Lung (tissue), 11 donors: ENCODE measurements at regions not wholly inside any gene's neighbourhood (a gene's known extent, or its start where the extent isn't known, plus 50 kb on each side); places are given as distances from the start of the nearest gene placed in this dataset.
"Not testable (repeated sequence)": the region's sequence is repeated elsewhere in the genome, so short reads cannot be mapped to it uniquely, and the experiment has no call there.

Source experiments
- ATAC-seq: fragments of 200-7000 bp; cut with Tn5 transposase; one replicate; pipeline ENCODE4 v1.9.1; 2020; ENCODE audit warnings: moderate number of reproducible peaks; ENCODE audit not compliant: insufficient read depth, low FRiP score
- DNase-seq, 3 donors: peaks; one replicate each; pipeline ENCODE4 v3.0.0-alpha.2; 2013 to 2017
- H3K27ac ChIP-seq, 2 donors: one replicate each; pipeline ENCODE4 v1.5.1; 2013; ENCODE audit warnings: mild to moderate bottlenecking in 2 of 2, moderate library complexity in 2 of 2, control low read depth in 1 of 2, inconsistent platforms in 1 of 2, low read depth in 1 of 2, low read length in 1 of 2
- H3K27me3 ChIP-seq, 3 donors: one replicate each; pipeline ENCODE4 v1.5.1; 2013; ENCODE audit warnings: low read length in 2 of 3; ENCODE audit not compliant: control insufficient read depth in 3 of 3, insufficient read depth in 3 of 3
- H3K36me3 ChIP-seq, 4 donors: one replicate each; pipeline ENCODE4 v1.5.1; 2013; ENCODE audit warnings: low read length in 4 of 4, mild to moderate bottlenecking in 1 of 4, moderate library complexity in 1 of 4; ENCODE audit not compliant: control insufficient read depth in 4 of 4, insufficient read depth in 4 of 4
- H3K4me1 ChIP-seq, 5 donors: one replicate each; pipeline ENCODE4 v1.5.1; 2013; ENCODE audit warnings: low read length in 5 of 5, mild to moderate bottlenecking in 2 of 5, moderate library complexity in 1 of 5; ENCODE audit not compliant: control insufficient read depth in 5 of 5, insufficient read depth in 5 of 5
- H3K4me3 ChIP-seq: one replicate; pipeline ENCODE4 v1.5.1; 2013; ENCODE audit warnings: mild to moderate bottlenecking, control low read depth, moderate library complexity
- H3K9ac ChIP-seq, 2 donors: one replicate each; pipeline ENCODE4 v1.5.1; 2013; ENCODE audit warnings: low read length in 2 of 2, control low read depth in 1 of 2; ENCODE audit not compliant: insufficient read depth in 1 of 2
- H3K9me3 ChIP-seq, 4 donors: one replicate each; pipeline ENCODE4 v1.5.1; 2013; ENCODE audit warnings: low read length in 3 of 4, mild to moderate bottlenecking in 1 of 4, moderate library complexity in 1 of 4; ENCODE audit not compliant: control insufficient read depth in 4 of 4, insufficient read depth in 3 of 4
- CTCF ChIP-seq: IDR thresholded peaks from 2 replicates; pipeline ENCODE4 v1.5.1; 2012; ENCODE audit warnings: mild to moderate bottlenecking; ENCODE audit errors: control extremely low read depth, extremely low read depth
- WGBS, 2 donors: extraction: QIAGEN DNeasy Blood & Tissue Kit; methylation state at CpG; one replicate each; pipeline ENCODE4 v1.1.7; 2013; 5-methylcytosine and 5-hydroxymethylcytosine counted together
- donor health status: control.
- donor health status: control.
- donor health status: Bipolar disorder and iron deficiency.
- donor health status: healthy.
- donor health status: DM: yes; HTN: yes; CAD: no.

- TF ChIP-seq CTCF, result no peak
- Histone ChIP-seq H3K4me1 (peaks cover 0 to 22% (median 11%) of the 10 kb centered on the region in 5 donors), H3K36me3 (no peaks in the 10 kb centered on the region), H3K9ac (no peak overlapping the region), H3K27me3 (no peaks in the 10 kb centered on the region), H3K4me3 (no peak overlapping the region), H3K9me3 (peaks cover 0 to 3% (median 1%) of the 10 kb centered on the region in 4 donors), H3K27ac (peak overlapping the region in 1 of 2 donors; percentile 55)
- no peak for DNase-seq
- no peak for ATAC-seq
- 40 to 48% methylated on average over 10 of the region's 10 CpGs for WGBS, 2 donors
Observed at GRCh38 chr2:234363647-234364294, 133.1 kb downstream of the ARL4C start.

- peaks cover 0 to 3% (median 1%) of the 10 kb centered on the region in 4 donors for H3K9me3 ChIP-seq
- 22 to 27% methylated on average over 4 of the region's 4 CpGs for WGBS, 2 donors
- no peak overlapping the region for H3K9ac ChIP-seq
- H3K27ac ChIP-seq, result no peak overlapping the region
- DNase-seq (peak in 1 of 3 donors; percentile 55), ATAC-seq (peak; percentile 77)
- no peak overlapping the region for H3K4me3 ChIP-seq
- H3K27me3 ChIP-seq, result no peaks in the 10 kb centered on the region
- H3K4me1 ChIP-seq, result peaks cover 0 to 22% (median 11%) of the 10 kb centered on the region in 5 donors
- H3K36me3 ChIP-seq, result no peaks in the 10 kb centered on the region
- no peak for TF ChIP-seq CTCF
Observed at GRCh38 chr2:234363011-234363487, 133.8 kb downstream of the ARL4C start.

- H3K9ac ChIP-seq, DNase-seq, H3K9me3 ChIP-seq, H3K4me3 ChIP-seq, H3K27ac ChIP-seq, H3K36me3 ChIP-seq, ATAC-seq, H3K27me3 ChIP-seq: not testable (repeated sequence)
- H3K4me1 ChIP-seq, result peaks cover 0 to 11% (median 4%) of the 10 kb centered on the region in 5 donors
Observed at GRCh38 chr2:234360313-234360975, 136.4 kb downstream of the ARL4C start.

- DNase-seq (no peak), ATAC-seq (no peak)
- no peaks in the 10 kb centered on the region for H3K36me3 ChIP-seq
- TF ChIP-seq CTCF, result no peak
- H3K4me3 ChIP-seq, result no peak overlapping the region
- WGBS, 2 donors, result 74 to 89% methylated on average over 2 to 3 of the region's 3 CpGs
- H3K9me3 ChIP-seq, result peaks cover 0 to 8% (median 1%) of the 10 kb centered on the region in 4 donors
- peaks cover 0 to 4% (median 0%) of the 10 kb centered on the region in 3 donors for H3K27me3 ChIP-seq
- H3K27ac ChIP-seq, result no peak overlapping the region
- H3K9ac ChIP-seq, result no peak overlapping the region
- H3K4me1 ChIP-seq, result no peaks in the 10 kb centered on the region
Observed at GRCh38 chr2:234357666-234358065, 139.2 kb downstream of the ARL4C start.
